ENCODE measurements at regions not wholly inside any gene's neighbourhood (a gene's known extent, or its start where the extent isn't known, plus 50 kb on each side); places are given as distances from the start of the nearest gene placed in this dataset.

GRCh38 chr4:58723954-58724353, 1613.8 kb upstream of the IGFBP7 start:
- Histone ChIP-seq H3K27me3 (no peaks in the 10 kb centered on the region), H3K9ac (no peak overlapping the region), H3K4me1 (no peaks in the 10 kb centered on the region), H3K4me2 (no peak overlapping the region), H3K4me3 (no peak overlapping the region), H3K9me3 (0 out of 2 replicates have a peak, but pooled peaks cover 4% of the 10 kb centered on the region), H4K20me1 (no peaks in the 10 kb centered on the region), H3K27ac (no peak overlapping the region), H3K36me3 (no peaks in the 10 kb centered on the region)
- no peak for TF ChIP-seq Cebpa-rat (IDR thresholded peaks at IDR 0.05)

GRCh38 chr4:58711039-58711438, 1600.9 kb upstream of the IGFBP7 start:
- Histone ChIP-seq H3K9me3 (peaks cover 5% of the 10 kb centered on the region; the same call in 1 of the 2 replicates), H3K9ac (no peak overlapping the region), H3K4me1 (no peaks in the 10 kb centered on the region), H3K4me3 (no peak overlapping the region), H3K4me2 (no peak overlapping the region), H3K27ac (no peak overlapping the region), H3K27me3 (no peaks in the 10 kb centered on the region), H4K20me1 (no peaks in the 10 kb centered on the region), H3K36me3 (no peaks in the 10 kb centered on the region)
- TF ChIP-seq Cebpa-rat (IDR thresholded peaks at IDR 0.05): no peak

- Histone ChIP-seq H3K27me3 (no peaks in the 10 kb centered on the region), H3K9ac (no peak overlapping the region), H3K4me3 (no peak overlapping the region), H3K9me3 (no peaks in the 10 kb centered on the region), H3K36me3 (no peaks in the 10 kb centered on the region), H3K4me1 (no peaks in the 10 kb centered on the region), H3K27ac (no peak overlapping the region), H4K20me1 (no peaks in the 10 kb centered on the region), H3K4me2 (no peak overlapping the region)
- no peak for TF ChIP-seq Cebpa-rat (IDR thresholded peaks at IDR 0.05)
Observed at GRCh38 chr4:58688568-58688967, 1578.4 kb upstream of the IGFBP7 start.

- no peaks in the 10 kb centered on the region for H3K27me3 ChIP-seq
- H3K4me3 ChIP-seq: no peak overlapping the region
- no peaks in the 10 kb centered on the region for H4K20me1 ChIP-seq
- H3K9ac ChIP-seq: no peak overlapping the region
- H3K36me3 ChIP-seq: no peaks in the 10 kb centered on the region
- no peak for TF ChIP-seq Cebpa-rat (IDR thresholded peaks at IDR 0.05)
- H3K9me3 ChIP-seq: no peaks in the 10 kb centered on the region
- H3K4me2 ChIP-seq: no peak overlapping the region
- H3K4me1 ChIP-seq: no peaks in the 10 kb centered on the region
- no peak overlapping the region for H3K27ac ChIP-seq
Observed at GRCh38 chr4:58679886-58680285, 1569.7 kb upstream of the IGFBP7 start.

- no peaks in the 10 kb centered on the region for H4K20me1 ChIP-seq
- H3K36me3 ChIP-seq: no peaks in the 10 kb centered on the region
- H3K4me3 ChIP-seq: no peak overlapping the region
- no peaks in the 10 kb centered on the region for H3K4me1 ChIP-seq
- H3K9me3 ChIP-seq: peaks cover 5% of the 10 kb centered on the region
- H3K27ac ChIP-seq: no peak overlapping the region
- H3K4me2 ChIP-seq: no peak overlapping the region
- H3K27me3 ChIP-seq: no peaks in the 10 kb centered on the region
- TF ChIP-seq Cebpa-rat (IDR thresholded peaks at IDR 0.05): no peak
- no peak overlapping the region for H3K9ac ChIP-seq
Observed at GRCh38 chr4:58679051-58679450, 1568.9 kb upstream of the IGFBP7 start.

- H3K27me3 ChIP-seq: no peaks in the 10 kb centered on the region
- no peaks in the 10 kb centered on the region for H4K20me1 ChIP-seq
- peaks cover 8% of the 10 kb centered on the region; the same call in 1 of the 2 replicates for H3K4me1 ChIP-seq
- no peaks in the 10 kb centered on the region for H3K36me3 ChIP-seq
- no peak overlapping the region for H3K27ac ChIP-seq
- H3K9me3 ChIP-seq: peaks cover 6% of the 10 kb centered on the region
- no peak overlapping the region for H3K4me3 ChIP-seq
- no peak for TF ChIP-seq Cebpa-rat (IDR thresholded peaks at IDR 0.05)
- H3K9ac ChIP-seq: no peak overlapping the region
- H3K4me2 ChIP-seq: no peak overlapping the region
Observed at GRCh38 chr4:58669783-58670182, 1559.6 kb upstream of the IGFBP7 start.

- no peak for TF ChIP-seq Cebpa-rat (IDR thresholded peaks at IDR 0.05)
- Histone ChIP-seq H3K4me2 (no peak overlapping the region), H3K27ac (no peak overlapping the region), H3K36me3 (no peaks in the 10 kb centered on the region), H3K27me3 (no peaks in the 10 kb centered on the region), H3K4me3 (no peak overlapping the region), H4K20me1 (no peaks in the 10 kb centered on the region), H3K9me3 (no peaks in the 10 kb centered on the region), H3K9ac (no peak overlapping the region), H3K4me1 (peaks cover 8% of the 10 kb centered on the region; the same call in 1 of the 2 replicates)
Observed at GRCh38 chr4:58665649-58666048, 1555.5 kb upstream of the IGFBP7 start.

GRCh38 chr4:58658701-58659100, 1548.5 kb upstream of the IGFBP7 start:
- Histone ChIP-seq H3K27ac (no peak overlapping the region), H3K4me2 (no peak overlapping the region), H3K27me3 (no peaks in the 10 kb centered on the region), H3K9ac (no peak overlapping the region), H4K20me1 (no peaks in the 10 kb centered on the region), H3K4me3 (no peak overlapping the region), H3K36me3 (no peaks in the 10 kb centered on the region), H3K4me1 (no peaks in the 10 kb centered on the region), H3K9me3 (no peaks in the 10 kb centered on the region)
- no peak for TF ChIP-seq Cebpa-rat (IDR thresholded peaks at IDR 0.05)

GRCh38 chr4:58653251-58653650, 1543.1 kb upstream of the IGFBP7 start:
- H3K27ac ChIP-seq: no peak overlapping the region
- no peaks in the 10 kb centered on the region for H4K20me1 ChIP-seq
- no peak overlapping the region for H3K4me3 ChIP-seq
- H3K4me2 ChIP-seq: no peak overlapping the region
- no peaks in the 10 kb centered on the region for H3K27me3 ChIP-seq
- H3K36me3 ChIP-seq: no peaks in the 10 kb centered on the region
- H3K9me3 ChIP-seq: no peaks in the 10 kb centered on the region
- no peak for TF ChIP-seq Cebpa-rat (IDR thresholded peaks at IDR 0.05)
- no peaks in the 10 kb centered on the region for H3K4me1 ChIP-seq
- no peak overlapping the region for H3K9ac ChIP-seq

- Histone ChIP-seq H3K27me3 (no peaks in the 10 kb centered on the region), H3K9ac (no peak overlapping the region), H3K9me3 (no peaks in the 10 kb centered on the region), H4K20me1 (no peaks in the 10 kb centered on the region), H3K36me3 (no peaks in the 10 kb centered on the region), H3K4me3 (no peak overlapping the region), H3K4me2 (no peak overlapping the region), H3K4me1 (no peaks in the 10 kb centered on the region), H3K27ac (no peak overlapping the region)
- no peak for TF ChIP-seq Cebpa-rat (IDR thresholded peaks at IDR 0.05)
Observed at GRCh38 chr4:58649226-58649625, 1539.0 kb upstream of the IGFBP7 start.

- Histone ChIP-seq H3K4me1 (no peaks in the 10 kb centered on the region), H3K27me3 (no peaks in the 10 kb centered on the region), H4K20me1 (no peaks in the 10 kb centered on the region), H3K27ac (no peak overlapping the region), H3K4me2 (no peak overlapping the region), H3K9me3 (no peaks in the 10 kb centered on the region), H3K36me3 (no peaks in the 10 kb centered on the region), H3K4me3 (no peak overlapping the region), H3K9ac (no peak overlapping the region)
- no peak for TF ChIP-seq Cebpa-rat (IDR thresholded peaks at IDR 0.05)
Observed at GRCh38 chr4:58646126-58646525, 1535.9 kb upstream of the IGFBP7 start.

Data from BLaER1 (cell line).